GM23338 (cell line): ENCODE measurements at regions not wholly inside any gene's neighbourhood (a gene's known extent, or its start where the extent isn't known, plus 50 kb on each side); places are given as distances from the start of the nearest gene placed in this dataset.

ENCODE experiments used
- ATAC-seq: fragments of 200-7000 bp; cut with Tn5 transposase; 3 replicates; pipeline ENCODE4 v1.9.1; 2020
- DNase-seq: peaks from one replicate; pipeline ENCODE4 v3.0.0-alpha.2; 2015; ENCODE audit warnings: low spot score
- H2AFZ ChIP-seq: fragments of 200-600 bp; sonication (generic); 2 replicates; pipeline ENCODE4 v1.8.0; 2016; ENCODE audit warnings: antibody characterized with exemption, mild to moderate bottlenecking, moderate library complexity
- H3F3A ChIP-seq: fragments of 200-600 bp; sonication (generic); replicated peaks from 2 replicates; pipeline ENCODE4 v1.8.0; 2017; ENCODE audit warnings: antibody characterized with exemption, mixed run types, low read depth
- H3K27ac ChIP-seq: fragments of 200-600 bp; sonication (generic); 2 replicates; pipeline ENCODE4 v1.6.1; 2016; ENCODE audit warnings: low read depth
- H3K27me3 ChIP-seq: fragments of 200-600 bp; sonication (generic); 2 replicates; pipeline ENCODE4 v1.8.0; 2016; ENCODE audit warnings: mild to moderate bottlenecking, mixed run types, moderate library complexity; ENCODE audit not compliant: insufficient read depth
- H3K36me3 ChIP-seq: fragments of 200-600 bp; sonication (generic); 2 replicates; pipeline ENCODE4 v1.8.0; 2016; ENCODE audit warnings: mild to moderate bottlenecking; ENCODE audit not compliant: insufficient read depth
- H3K4me1 ChIP-seq: fragments of 200-600 bp; sonication (generic); 2 replicates; pipeline ENCODE4 v1.8.0; 2016; ENCODE audit warnings: mild to moderate bottlenecking, moderate library complexity; ENCODE audit not compliant: insufficient read depth
- H3K4me2 ChIP-seq: fragments of 200-600 bp; sonication (generic); 2 replicates; pipeline ENCODE4 v1.7.1; 2017; ENCODE audit warnings: mixed run types
- H3K4me3 ChIP-seq: fragments of 200-600 bp; sonication (generic); 2 replicates; pipeline ENCODE4 v1.6.1; 2016; ENCODE audit warnings: mixed run types
- H3K79me2 ChIP-seq: fragments of 200-600 bp; sonication (generic); replicated peaks from 2 replicates; pipeline ENCODE4 v1.8.0; 2017; ENCODE audit warnings: mild to moderate bottlenecking; ENCODE audit not compliant: insufficient read depth
- H3K9me2 ChIP-seq: fragments of 200-600 bp; sonication (generic); 2 replicates; pipeline ENCODE4 v1.8.0; 2017; ENCODE audit not compliant: insufficient read depth
- H4K20me1 ChIP-seq: fragments of 200-600 bp; sonication (generic); replicated peaks from 2 replicates; pipeline ENCODE4 v1.8.0; 2017; ENCODE audit warnings: mild to moderate bottlenecking; ENCODE audit not compliant: insufficient read depth
- H3K27ac Mint-ChIP-seq: 2 replicates; pipeline ENCODE4 v1.8.0; 2020; ENCODE audit warnings: inconsistent platforms, mild to moderate bottlenecking, moderate library complexity, mixed read lengths
- H3K27me3 Mint-ChIP-seq: 3 replicates; pipeline ENCODE4 v1.8.0; 2022; ENCODE audit warnings: low read depth, mild to moderate bottlenecking, moderate library complexity, mixed read lengths, inconsistent platforms; ENCODE audit not compliant: insufficient read depth, poor library complexity
- H3K36me3 Mint-ChIP-seq: 3 replicates; pipeline ENCODE4 v1.8.0; 2021; ENCODE audit warnings: low read depth, mild to moderate bottlenecking, inconsistent platforms, moderate library complexity, mixed read lengths
- H3K4me1 Mint-ChIP-seq: 3 replicates; pipeline ENCODE4 v1.8.0; 2020; ENCODE audit warnings: mild to moderate bottlenecking, inconsistent platforms, mixed read lengths
- H3K4me3 Mint-ChIP-seq: 3 replicates; pipeline ENCODE4 v1.8.0; 2021; ENCODE audit warnings: moderate library complexity, mild to moderate bottlenecking, inconsistent platforms, mixed read lengths
- H3K9me3 Mint-ChIP-seq: 3 replicates; pipeline ENCODE4 v1.8.0; 2020; ENCODE audit warnings: moderate library complexity, mild to moderate bottlenecking, inconsistent platforms, mixed read lengths
- CREB1 ChIP-seq: fragments of 250-450 bp; sonication (Bioruptor Pico); IDR thresholded peaks from 2 replicates; pipeline ENCODE4 v1.5.0; 2020; ENCODE audit warnings: low read depth, mild to moderate bottlenecking, moderate library complexity
- CTCF ChIP-seq, 2 experiments: fragments of 200-600 bp in 1 of 2; sonication (generic) in 1 of 2; conservative IDR thresholded peaks; 2 replicates each; pipeline versions ENCODE4 v1.5.1 to v1.6.1; 2016 to 2017; ENCODE audit warnings: antibody characterized with exemption in 2 of 2, low read depth in 2 of 2, mild to moderate bottlenecking in 2 of 2, moderate library complexity in 1 of 2
- ETS1 ChIP-seq: IDR thresholded peaks from 2 replicates; pipeline ENCODE4 v1.6.1; 2016; ENCODE audit warnings: antibody characterized with exemption
- EZH2 ChIP-seq: fragments of 200-600 bp; sonication (generic); IDR thresholded peaks from one replicate; pipeline ENCODE4 v1.8.0; 2017; ENCODE audit warnings: antibody characterized with exemption, mild to moderate bottlenecking, low read depth; ENCODE audit not compliant: unreplicated experiment
- EZH2phosphoT487 ChIP-seq: fragments of 200-600 bp; sonication (generic); IDR thresholded peaks from one replicate; pipeline ENCODE4 v1.8.1; 2018; ENCODE audit warnings: antibody characterized with exemption; ENCODE audit not compliant: unreplicated experiment
- JUNB ChIP-seq: IDR thresholded peaks from one replicate; pipeline ENCODE4 v1.6.1; 2016; ENCODE audit warnings: antibody characterized with exemption; ENCODE audit not compliant: unreplicated experiment
- NANOG ChIP-seq: IDR thresholded peaks from 2 replicates; pipeline ENCODE4 v1.6.1; 2016; ENCODE audit warnings: antibody characterized with exemption, borderline replicate concordance
- POLR2AphosphoS5 ChIP-seq: IDR thresholded peaks from 2 replicates; pipeline ENCODE4 v1.6.1; 2016; ENCODE audit warnings: antibody characterized with exemption, low read depth
- REST ChIP-seq: IDR thresholded peaks from one replicate; pipeline ENCODE4 v1.6.1; 2018; ENCODE audit warnings: antibody characterized with exemption; ENCODE audit not compliant: unreplicated experiment
- STAT1 ChIP-seq: IDR thresholded peaks from one replicate; pipeline ENCODE4 v1.6.1; 2016; ENCODE audit warnings: antibody characterized with exemption; ENCODE audit not compliant: unreplicated experiment
- ZNF114 ChIP-seq: fragments of 250-450 bp; sonication (Bioruptor Pico); IDR thresholded peaks from 2 replicates; pipeline ENCODE4 v1.5.0; 2020; ENCODE audit warnings: mild to moderate bottlenecking, moderate library complexity
- ZNF331 ChIP-seq: fragments of 250-450 bp; sonication (Bioruptor Pico); IDR thresholded peaks from 2 replicates; pipeline ENCODE4 v1.5.0; 2020; ENCODE audit warnings: low read depth, mild to moderate bottlenecking, moderate library complexity
- TF ChIP-seq, protein P1 (sequence below): fragments of 250-450 bp; sonication (Bioruptor Pico); IDR thresholded peaks from 2 replicates; pipeline ENCODE4 v1.5.0; 2020; ENCODE audit warnings: mild to moderate bottlenecking, moderate library complexity

DNA sequence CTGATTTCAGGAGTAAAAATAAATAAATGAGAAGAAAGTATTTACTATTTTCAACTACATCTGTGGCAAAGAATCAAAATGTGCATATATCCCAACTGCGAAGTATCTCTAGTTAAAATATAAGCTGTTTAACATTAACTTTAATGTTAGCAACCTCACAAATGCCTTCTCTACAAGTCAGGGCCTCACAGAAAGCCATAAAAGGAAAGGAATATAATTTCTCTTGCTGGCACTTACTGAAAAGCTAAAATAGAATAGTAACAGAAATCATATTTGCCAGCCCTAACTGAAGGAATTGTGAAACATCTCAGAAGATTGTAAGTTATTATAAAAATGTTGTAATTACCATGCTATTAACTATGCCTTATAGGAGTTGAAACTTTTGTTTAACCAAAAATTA is 65.1 kb upstream of the MBNL1 start:
- H3K4me1 ChIP-seq: peaks cover 8% of the 10 kb centered on the region; the same call in 1 of the 2 replicates
- Mint-ChIP-seq H3K27ac (no peak overlapping the region), H3K36me3 (no peaks in the 10 kb centered on the region), H3K27me3 (no peaks in the 10 kb centered on the region), H3K9me3 (no peaks in the 10 kb centered on the region), H3K4me3 (no peak overlapping the region), H3K4me1 (peaks cover 29% of the 10 kb centered on the region)
- no peak overlapping the region for H3K27ac ChIP-seq
- no peak overlapping the region for H3K4me3 ChIP-seq
- no peak overlapping the region for H3K4me2 ChIP-seq
- TF ChIP-seq, protein P1, sequence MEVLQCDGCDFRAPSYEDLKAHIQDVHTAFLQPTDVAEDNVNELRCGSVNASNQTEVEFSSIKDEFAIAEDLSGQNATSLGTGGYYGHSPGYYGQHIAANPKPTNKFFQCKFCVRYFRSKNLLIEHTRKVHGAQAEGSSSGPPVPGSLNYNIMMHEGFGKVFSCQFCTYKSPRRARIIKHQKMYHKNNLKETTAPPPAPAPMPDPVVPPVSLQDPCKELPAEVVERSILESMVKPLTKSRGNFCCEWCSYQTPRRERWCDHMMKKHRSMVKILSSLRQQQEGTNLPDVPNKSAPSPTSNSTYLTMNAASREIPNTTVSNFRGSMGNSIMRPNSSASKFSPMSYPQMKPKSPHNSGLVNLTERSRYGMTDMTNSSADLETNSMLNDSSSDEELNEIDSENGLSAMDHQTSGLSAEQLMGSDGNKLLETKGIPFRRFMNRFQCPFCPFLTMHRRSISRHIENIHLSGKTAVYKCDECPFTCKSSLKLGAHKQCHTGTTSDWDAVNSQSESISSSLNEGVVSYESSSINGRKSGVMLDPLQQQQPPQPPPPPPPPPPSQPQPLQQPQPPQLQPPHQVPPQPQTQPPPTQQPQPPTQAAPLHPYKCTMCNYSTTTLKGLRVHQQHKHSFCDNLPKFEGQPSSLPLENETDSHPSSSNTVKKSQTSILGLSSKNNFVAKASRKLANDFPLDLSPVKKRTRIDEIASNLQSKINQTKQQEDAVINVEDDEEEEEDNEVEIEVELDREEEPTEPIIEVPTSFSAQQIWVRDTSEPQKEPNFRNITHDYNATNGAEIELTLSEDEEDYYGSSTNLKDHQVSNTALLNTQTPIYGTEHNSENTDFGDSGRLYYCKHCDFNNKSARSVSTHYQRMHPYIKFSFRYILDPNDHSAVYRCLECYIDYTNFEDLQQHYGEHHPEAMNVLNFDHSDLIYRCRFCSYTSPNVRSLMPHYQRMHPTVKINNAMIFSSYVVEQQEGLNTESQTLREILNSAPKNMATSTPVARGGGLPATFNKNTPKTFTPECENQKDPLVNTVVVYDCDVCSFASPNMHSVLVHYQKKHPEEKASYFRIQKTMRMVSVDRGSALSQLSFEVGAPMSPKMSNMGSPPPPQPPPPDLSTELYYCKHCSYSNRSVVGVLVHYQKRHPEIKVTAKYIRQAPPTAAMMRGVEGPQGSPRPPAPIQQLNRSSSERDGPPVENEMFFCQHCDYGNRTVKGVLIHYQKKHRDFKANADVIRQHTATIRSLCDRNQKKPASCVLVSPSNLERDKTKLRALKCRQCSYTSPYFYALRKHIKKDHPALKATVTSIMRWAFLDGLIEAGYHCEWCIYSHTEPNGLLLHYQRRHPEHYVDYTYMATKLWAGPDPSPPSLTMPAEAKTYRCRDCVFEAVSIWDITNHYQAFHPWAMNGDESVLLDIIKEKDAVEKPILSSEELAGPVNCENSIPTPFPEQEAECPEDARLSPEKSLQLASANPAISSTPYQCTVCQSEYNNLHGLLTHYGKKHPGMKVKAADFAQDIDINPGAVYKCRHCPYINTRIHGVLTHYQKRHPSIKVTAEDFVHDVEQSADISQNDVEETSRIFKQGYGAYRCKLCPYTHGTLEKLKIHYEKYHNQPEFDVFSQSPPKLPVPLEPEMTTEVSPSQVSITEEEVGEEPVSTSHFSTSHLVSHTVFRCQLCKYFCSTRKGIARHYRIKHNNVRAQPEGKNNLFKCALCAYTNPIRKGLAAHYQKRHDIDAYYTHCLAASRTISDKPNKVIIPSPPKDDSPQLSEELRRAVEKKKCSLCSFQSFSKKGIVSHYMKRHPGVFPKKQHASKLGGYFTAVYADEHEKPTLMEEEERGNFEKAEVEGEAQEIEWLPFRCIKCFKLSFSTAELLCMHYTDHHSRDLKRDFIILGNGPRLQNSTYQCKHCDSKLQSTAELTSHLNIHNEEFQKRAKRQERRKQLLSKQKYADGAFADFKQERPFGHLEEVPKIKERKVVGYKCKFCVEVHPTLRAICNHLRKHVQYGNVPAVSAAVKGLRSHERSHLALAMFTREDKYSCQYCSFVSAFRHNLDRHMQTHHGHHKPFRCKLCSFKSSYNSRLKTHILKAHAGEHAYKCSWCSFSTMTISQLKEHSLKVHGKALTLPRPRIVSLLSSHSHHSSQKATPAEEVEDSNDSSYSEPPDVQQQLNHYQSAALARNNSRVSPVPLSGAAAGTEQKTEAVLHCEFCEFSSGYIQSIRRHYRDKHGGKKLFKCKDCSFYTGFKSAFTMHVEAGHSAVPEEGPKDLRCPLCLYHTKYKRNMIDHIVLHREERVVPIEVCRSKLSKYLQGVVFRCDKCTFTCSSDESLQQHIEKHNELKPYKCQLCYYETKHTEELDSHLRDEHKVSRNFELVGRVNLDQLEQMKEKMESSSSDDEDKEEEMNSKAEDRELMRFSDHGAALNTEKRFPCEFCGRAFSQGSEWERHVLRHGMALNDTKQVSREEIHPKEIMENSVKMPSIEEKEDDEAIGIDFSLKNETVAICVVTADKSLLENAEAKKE (CRISPR knock-in tag): no peak
- no peak for TF ChIP-seq JUNB
- no peak for TF ChIP-seq ZNF114
- TF ChIP-seq POLR2AphosphoS5: no peak
- no peak for TF ChIP-seq EZH2
- TF ChIP-seq ZNF331 (CRISPR knock-in tag): no peak
- TF ChIP-seq STAT1: no peak
- no peak for TF ChIP-seq REST
- TF ChIP-seq CTCF (conservative IDR thresholded peaks at IDR 0.05; ENCODE audit: low read depth in 2 of 2): no peak
- no peak for TF ChIP-seq ETS1
- no peak for TF ChIP-seq NANOG
- TF ChIP-seq CREB1 (CRISPR knock-in tag): no peak
- no peak for TF ChIP-seq EZH2phosphoT487
- ATAC-seq (no peak), DNase-seq (no peak)
- H3F3A ChIP-seq: no peaks in the 10 kb centered on the region
- no peaks in the 10 kb centered on the region for H3K36me3 ChIP-seq
- H3K79me2 ChIP-seq: no peaks in the 10 kb centered on the region
- H3K9me2 ChIP-seq: no peaks in the 10 kb centered on the region
- H3K27me3 ChIP-seq: no peaks in the 10 kb centered on the region
- no peak overlapping the region for H2AFZ ChIP-seq
- H4K20me1 ChIP-seq: no peaks in the 10 kb centered on the region
